ENCODE measurements at regions not wholly inside any gene's neighbourhood (a gene's known extent, or its start where the extent isn't known, plus 50 kb on each side); places are given as distances from the start of the nearest gene placed in this dataset.

- Histone ChIP-seq H3K27ac (no peak overlapping the region), H3K4me3 (no peak overlapping the region), H3K9me3 (no peaks in the 10 kb centered on the region), H3K27me3 (replicated peaks; ENCODE audit: insufficient read depth) (no peaks in the 10 kb centered on the region), H3K4me1 (ENCODE audit: control insufficient read depth in 1 of 2, low read depth in 2 of 2) (no peaks in the 10 kb centered on the region), H3K36me3 (no peaks in the 10 kb centered on the region)
- DNase-seq (ENCODE audit: low spot score) (no peak), ATAC-seq (ENCODE audit: insufficient number of reproducible peaks, low FRiP score, low read depth) (no peak)
- no peak for TF ChIP-seq CTCF (IDR thresholded peaks at IDR 0.05)
Observed at GRCh38 chr4:19010761-19011160, 989.2 kb upstream of the LCORL start.

GRCh38 chr4:19009881-19010280, 988.3 kb upstream of the LCORL start:
- Histone ChIP-seq H3K36me3 (no peaks in the 10 kb centered on the region), H3K4me1 (ENCODE audit: control insufficient read depth in 1 of 2, low read depth in 2 of 2) (no peaks in the 10 kb centered on the region), H3K27me3 (replicated peaks; ENCODE audit: insufficient read depth) (no peaks in the 10 kb centered on the region), H3K27ac (no peak overlapping the region), H3K9me3 (no peaks in the 10 kb centered on the region), H3K4me3 (no peak overlapping the region)
- ATAC-seq (ENCODE audit: insufficient number of reproducible peaks, low FRiP score, low read depth) (no peak), DNase-seq (ENCODE audit: low spot score) (no peak)
- no peak for TF ChIP-seq CTCF (IDR thresholded peaks at IDR 0.05)

- ATAC-seq (ENCODE audit: insufficient number of reproducible peaks, low FRiP score, low read depth) (no peak), DNase-seq (ENCODE audit: low spot score) (no peak)
- no peaks in the 10 kb centered on the region for H3K27me3 ChIP-seq (replicated peaks; ENCODE audit: insufficient read depth)
- no peaks in the 10 kb centered on the region for H3K9me3 ChIP-seq
- no peaks in the 10 kb centered on the region for H3K36me3 ChIP-seq
- TF ChIP-seq CTCF (IDR thresholded peaks at IDR 0.05) = no peak
- H3K4me3 ChIP-seq = no peak overlapping the region
- H3K4me1 ChIP-seq (ENCODE audit: control insufficient read depth in 1 of 2, low read depth in 2 of 2) = no peaks in the 10 kb centered on the region
- no peak overlapping the region for H3K27ac ChIP-seq
Observed at GRCh38 chr4:19005211-19005610, 983.7 kb upstream of the LCORL start.

GRCh38 chr4:19002170-19002569, 980.6 kb upstream of the LCORL start:
- H3K4me3 ChIP-seq = no peak overlapping the region
- DNase-seq (ENCODE audit: low spot score) (no peak), ATAC-seq (ENCODE audit: insufficient number of reproducible peaks, low FRiP score, low read depth) (no peak)
- no peaks in the 10 kb centered on the region for H3K4me1 ChIP-seq (ENCODE audit: control insufficient read depth in 1 of 2, low read depth in 2 of 2)
- H3K27me3 ChIP-seq (replicated peaks; ENCODE audit: insufficient read depth) = no peaks in the 10 kb centered on the region
- TF ChIP-seq CTCF (IDR thresholded peaks at IDR 0.05) = no peak
- H3K36me3 ChIP-seq = no peaks in the 10 kb centered on the region
- no peak overlapping the region for H3K27ac ChIP-seq
- H3K9me3 ChIP-seq = no peaks in the 10 kb centered on the region

- Histone ChIP-seq H3K4me3 (no peak overlapping the region), H3K27ac (no peak overlapping the region), H3K9me3 (no peaks in the 10 kb centered on the region), H3K36me3 (no peaks in the 10 kb centered on the region), H3K27me3 (replicated peaks; ENCODE audit: insufficient read depth) (no peaks in the 10 kb centered on the region), H3K4me1 (ENCODE audit: control insufficient read depth in 1 of 2, low read depth in 2 of 2) (no peaks in the 10 kb centered on the region)
- ATAC-seq (ENCODE audit: insufficient number of reproducible peaks, low FRiP score, low read depth) (no peak), DNase-seq (ENCODE audit: low spot score) (no peak)
- TF ChIP-seq CTCF (IDR thresholded peaks at IDR 0.05) = no peak
Observed at GRCh38 chr4:18999595-18999994, 978.0 kb upstream of the LCORL start.
